ENCODE measurements at regions not wholly inside any gene's neighbourhood (a gene's known extent, or its start where the extent isn't known, plus 50 kb on each side); places are given as distances from the start of the nearest gene placed in this dataset.

GRCh38 chr10:62502995-62503613, 128.9 kb downstream of the ZNF365 start:
- TF ChIP-seq CTCF (IDR thresholded peaks at IDR 0.05) (no peak), POLR2A (IDR thresholded peaks at IDR 0.05) (no peak)

Data from heart left ventricle (tissue), 13 donors.